Neural cell (in vitro differentiated cells): ENCODE measurements at regions not wholly inside any gene's neighbourhood (a gene's known extent, or its start where the extent isn't known, plus 50 kb on each side); places are given as distances from the start of the nearest gene placed in this dataset.
A peak's percentile ranks its signal among the peaks of the same experiment; 100 is the strongest.

Source experiments
- H2AFZ ChIP-seq: fragments of 200-600, 300-800 bp; sonication (generic), shearing (Covaris generic); 2 replicates; pipeline ENCODE4 v1.6.0; 2014; ENCODE audit warnings: low read depth, mild to moderate bottlenecking, antibody characterized with exemption, low read length, moderate library complexity
- H3F3A ChIP-seq: fragments of 200-600 bp; shearing (Covaris generic); 2 replicates; pipeline ENCODE4 v1.6.1; 2016; ENCODE audit warnings: mild to moderate bottlenecking, moderate library complexity, mixed read lengths, antibody characterized with exemption, low read length; ENCODE audit not compliant: insufficient read depth, poor library complexity, severe bottlenecking
- H3K27ac ChIP-seq: fragments of 200-600, 300-800 bp; sonication (generic), shearing (Covaris generic); 2 replicates; pipeline ENCODE4 v1.5.1; 2014; ENCODE audit warnings: mild to moderate bottlenecking, low read length, moderate library complexity
- H3K27me3 ChIP-seq: fragments of 300-800, 200-600 bp; sonication (generic), shearing (Covaris generic); 2 replicates; pipeline ENCODE4 v1.6.0; 2014; ENCODE audit warnings: mild to moderate bottlenecking, low read depth, low read length, moderate library complexity; ENCODE audit not compliant: insufficient read depth
- H3K36me3 ChIP-seq: fragments of 300-800, 200-600 bp; sonication (generic), shearing (Covaris generic); 2 replicates; pipeline ENCODE4 v1.5.1; 2014; ENCODE audit warnings: mild to moderate bottlenecking, antibody characterized with exemption, low read length, moderate library complexity; ENCODE audit not compliant: insufficient read depth
- H3K4me2 ChIP-seq: fragments of 300-800, 200-600 bp; sonication (generic), shearing (Covaris generic); 2 replicates; pipeline ENCODE4 v1.6.0; 2014; ENCODE audit warnings: mild to moderate bottlenecking, low read length
- H3K4me3 ChIP-seq: fragments of 300-800, 200-600 bp; sonication (generic), shearing (Covaris generic); 2 replicates; pipeline ENCODE4 v1.5.1; 2014; ENCODE audit warnings: mild to moderate bottlenecking, low read length, moderate library complexity
- H3K79me2 ChIP-seq: fragments of 200-600 bp; shearing (Covaris generic); replicated peaks from 2 replicates; pipeline ENCODE4 v1.6.0; 2014; ENCODE audit warnings: mild to moderate bottlenecking, low read length, moderate library complexity; ENCODE audit not compliant: insufficient read depth
- H3K9ac ChIP-seq: fragments of 300-800, 200-600 bp; sonication (generic), shearing (Covaris generic); 2 replicates; pipeline ENCODE4 v1.6.1; 2016; ENCODE audit warnings: mild to moderate bottlenecking, low read length, mixed read lengths
- H3K9me2 ChIP-seq: fragments of 200-600 bp; shearing (Covaris generic); 2 replicates; pipeline ENCODE4 v1.6.1; 2016; ENCODE audit warnings: mild to moderate bottlenecking, low read length, mixed read lengths; ENCODE audit not compliant: insufficient read depth
- H3K9me3 ChIP-seq: fragments of 200-600, 300-800 bp; sonication (generic), shearing (Covaris generic); 2 replicates; pipeline ENCODE4 v1.6.1; 2016; ENCODE audit warnings: mild to moderate bottlenecking, mixed run types, low read length, moderate library complexity, mixed read lengths
- H4K20me1 ChIP-seq: fragments of 200-600 bp; shearing (Covaris generic); 2 replicates; pipeline ENCODE4 v1.6.1; 2016; ENCODE audit warnings: mild to moderate bottlenecking, mixed run types; ENCODE audit not compliant: insufficient read depth
- CTCF ChIP-seq: fragments of 450-650 bp; IDR thresholded peaks from 2 replicates; pipeline ENCODE4 v1.5.1; 2014; ENCODE audit warnings: antibody characterized with exemption, mild to moderate bottlenecking, moderate library complexity; ENCODE audit not compliant: poor library complexity, severe bottlenecking
- EP300 ChIP-seq: fragments of 450-650 bp; conservative IDR thresholded peaks from 2 replicates; pipeline ENCODE4 v1.6.1; 2014; ENCODE audit warnings: antibody characterized with exemption, mild to moderate bottlenecking, moderate library complexity; ENCODE audit not compliant: poor library complexity, severe bottlenecking
- EZH2 ChIP-seq: fragments of 200-600, 300-800 bp; shearing (Covaris generic), sonication (generic); IDR thresholded peaks from 2 replicates; pipeline ENCODE4 v1.6.1; 2014; ENCODE audit warnings: antibody characterized with exemption, low read length, borderline replicate concordance, mild to moderate bottlenecking; ENCODE audit not compliant: insufficient read depth, poor library complexity, severe bottlenecking
- MXI1 ChIP-seq: fragments of 450-650 bp; conservative IDR thresholded peaks from 2 replicates; pipeline ENCODE4 v1.6.1; 2014; ENCODE audit warnings: antibody characterized with exemption, mild to moderate bottlenecking; ENCODE audit not compliant: poor library complexity, severe bottlenecking
- POLR2AphosphoS5 ChIP-seq: IDR thresholded peaks from 2 replicates; pipeline ENCODE4 v1.6.1; 2012
- RAD21 ChIP-seq: fragments of 450-650 bp; conservative IDR thresholded peaks from 2 replicates; pipeline ENCODE4 v1.6.1; 2014; ENCODE audit warnings: antibody characterized with exemption, mild to moderate bottlenecking, moderate library complexity
- SMC3 ChIP-seq: fragments of 450-650 bp; conservative IDR thresholded peaks from 2 replicates; pipeline ENCODE4 v1.6.1; 2014; ENCODE audit warnings: antibody characterized with exemption, mild to moderate bottlenecking, moderate library complexity; ENCODE audit not compliant: poor library complexity
- TAF1 ChIP-seq: IDR thresholded peaks from 2 replicates; pipeline ENCODE4 v1.6.1; 2012; ENCODE audit warnings: low read depth
- TF ChIP-seq, protein P1 (sequence below): IDR thresholded peaks from 2 replicates; pipeline ENCODE4 v1.6.1; 2012; ENCODE audit warnings: borderline replicate concordance

GRCh38 chr3:13235897-13236296, 162.7 kb upstream of the IQSEC1 start:
- Histone ChIP-seq H3K36me3 (no peaks in the 10 kb centered on the region), H3K79me2 (no peaks in the 10 kb centered on the region), H3K9me2 (no peaks in the 10 kb centered on the region), H3K27ac (no peak overlapping the region), H3K4me3 (no peak overlapping the region), H4K20me1 (no peaks in the 10 kb centered on the region), H3K27me3 (no peaks in the 10 kb centered on the region), H3K9ac (no peak overlapping the region), H3F3A (no peaks in the 10 kb centered on the region), H3K9me3 (no peaks in the 10 kb centered on the region), H3K4me2 (no peak overlapping the region), H2AFZ (no peak overlapping the region)
- TF ChIP-seq EZH2: no peak
- TF ChIP-seq, protein P1, sequence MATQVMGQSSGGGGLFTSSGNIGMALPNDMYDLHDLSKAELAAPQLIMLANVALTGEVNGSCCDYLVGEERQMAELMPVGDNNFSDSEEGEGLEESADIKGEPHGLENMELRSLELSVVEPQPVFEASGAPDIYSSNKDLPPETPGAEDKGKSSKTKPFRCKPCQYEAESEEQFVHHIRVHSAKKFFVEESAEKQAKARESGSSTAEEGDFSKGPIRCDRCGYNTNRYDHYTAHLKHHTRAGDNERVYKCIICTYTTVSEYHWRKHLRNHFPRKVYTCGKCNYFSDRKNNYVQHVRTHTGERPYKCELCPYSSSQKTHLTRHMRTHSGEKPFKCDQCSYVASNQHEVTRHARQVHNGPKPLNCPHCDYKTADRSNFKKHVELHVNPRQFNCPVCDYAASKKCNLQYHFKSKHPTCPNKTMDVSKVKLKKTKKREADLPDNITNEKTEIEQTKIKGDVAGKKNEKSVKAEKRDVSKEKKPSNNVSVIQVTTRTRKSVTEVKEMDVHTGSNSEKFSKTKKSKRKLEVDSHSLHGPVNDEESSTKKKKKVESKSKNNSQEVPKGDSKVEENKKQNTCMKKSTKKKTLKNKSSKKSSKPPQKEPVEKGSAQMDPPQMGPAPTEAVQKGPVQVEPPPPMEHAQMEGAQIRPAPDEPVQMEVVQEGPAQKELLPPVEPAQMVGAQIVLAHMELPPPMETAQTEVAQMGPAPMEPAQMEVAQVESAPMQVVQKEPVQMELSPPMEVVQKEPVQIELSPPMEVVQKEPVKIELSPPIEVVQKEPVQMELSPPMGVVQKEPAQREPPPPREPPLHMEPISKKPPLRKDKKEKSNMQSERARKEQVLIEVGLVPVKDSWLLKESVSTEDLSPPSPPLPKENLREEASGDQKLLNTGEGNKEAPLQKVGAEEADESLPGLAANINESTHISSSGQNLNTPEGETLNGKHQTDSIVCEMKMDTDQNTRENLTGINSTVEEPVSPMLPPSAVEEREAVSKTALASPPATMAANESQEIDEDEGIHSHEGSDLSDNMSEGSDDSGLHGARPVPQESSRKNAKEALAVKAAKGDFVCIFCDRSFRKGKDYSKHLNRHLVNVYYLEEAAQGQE: no peak
- no peak for TF ChIP-seq MXI1
- TF ChIP-seq RAD21: no peak
- TF ChIP-seq TAF1: no peak
- no peak for TF ChIP-seq SMC3
- no peak for TF ChIP-seq CTCF
- TF ChIP-seq EP300: no peak
- no peak for TF ChIP-seq POLR2AphosphoS5

DNA sequence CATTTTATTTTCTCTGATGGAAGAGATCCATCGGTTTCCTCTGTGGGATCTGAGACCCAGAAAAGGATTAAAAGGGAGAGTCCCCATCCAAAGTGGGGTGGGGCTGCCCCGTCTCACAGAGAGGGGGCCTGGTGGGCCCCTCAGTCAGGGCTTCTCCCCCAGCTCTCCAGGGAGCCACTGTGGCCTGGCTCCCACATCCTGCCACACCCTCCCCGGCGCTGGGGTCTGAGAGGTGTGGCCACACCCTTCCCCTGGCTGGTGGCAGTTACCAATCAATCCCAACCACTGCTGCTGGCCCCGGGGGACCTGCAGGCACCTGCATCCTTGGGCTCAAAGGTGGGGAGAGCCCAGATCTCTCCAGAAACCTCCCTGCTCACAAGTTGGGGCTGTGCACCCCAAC, 161.8 kb upstream of the IQSEC1 start:
- H3K27me3 ChIP-seq: no peaks in the 10 kb centered on the region

More for the DNA sequence above, 161.8 kb upstream of the IQSEC1 start:
- Histone ChIP-seq H3K4me3 (peak overlapping the region; percentile 17), H3K4me2 (peak overlapping the region; percentile 37), H3K9ac (peak overlapping the region; percentile 43), H3K36me3 (no peaks in the 10 kb centered on the region), H3K27ac (peak overlapping the region; percentile 35), H3F3A (no peaks in the 10 kb centered on the region), H3K9me3 (no peaks in the 10 kb centered on the region), H3K79me2 (no peaks in the 10 kb centered on the region), H3K9me2 (no peaks in the 10 kb centered on the region), H4K20me1 (no peaks in the 10 kb centered on the region), H2AFZ (no peak overlapping the region)
- TF ChIP-seq MXI1 (no peak), RAD21 (no peak), TAF1 (no peak), CTCF (no peak), EZH2 (no peak), POLR2AphosphoS5 (no peak), SMC3 (no peak)
- TF ChIP-seq, protein P1: no peak
